Ammon's horn (tissue), 1 donor: ENCODE measurements at regions not wholly inside any gene's neighbourhood (a gene's known extent, or its start where the extent isn't known, plus 50 kb on each side); places are given as distances from the start of the nearest gene placed in this dataset.

Experiments
- DNase-seq: peaks from one replicate; pipeline ENCODE4 v3.0.0-alpha.2; 2016; ENCODE audit warnings: low spot score

GRCh38 chr9:115985657-115986056 lies 167.9 kb upstream of the PAPPA start:
- no peak for DNase-seq

- no peak for DNase-seq
These were observed 167.1 kb upstream of the PAPPA start for GRCh38 chr9:115986508-115986907.

- no peak for DNase-seq
These were observed 164.9 kb upstream of the PAPPA start for GRCh38 chr9:115988701-115989100.

GRCh38 chr9:115989831-115990230 lies 163.8 kb upstream of the PAPPA start:
- no peak for DNase-seq

GRCh38 chr9:115992834-115993233 lies 160.8 kb upstream of the PAPPA start:
- no peak for DNase-seq

GRCh38 chr9:115997923-115998322 lies 155.7 kb upstream of the PAPPA start:
- DNase-seq = no peak

GRCh38 chr9:115998666-115999065 lies 154.9 kb upstream of the PAPPA start:
- DNase-seq = no peak

GRCh38 chr9:115999498-115999897 lies 154.1 kb upstream of the PAPPA start:
- no peak for DNase-seq

- DNase-seq = no peak
These were observed 152.8 kb upstream of the PAPPA start for GRCh38 chr9:116000748-116001329.

GRCh38 chr9:116002181-116002580 lies 151.4 kb upstream of the PAPPA start:
- no peak for DNase-seq

GRCh38 chr9:116002624-116003023 lies 151.0 kb upstream of the PAPPA start:
- DNase-seq = no peak

GRCh38 chr9:116003397-116003796 lies 150.2 kb upstream of the PAPPA start:
- DNase-seq = no peak

GRCh38 chr9:116005205-116005604 lies 148.4 kb upstream of the PAPPA start:
- no peak for DNase-seq

GRCh38 chr9:116007824-116008223 lies 145.8 kb upstream of the PAPPA start:
- no peak for DNase-seq

GRCh38 chr9:116008278-116008677 lies 145.3 kb upstream of the PAPPA start:
- DNase-seq = no peak

GRCh38 chr9:116009420-116009819 lies 144.2 kb upstream of the PAPPA start:
- DNase-seq = no peak

GRCh38 chr9:116015855-116016254 lies 137.7 kb upstream of the PAPPA start:
- no peak for DNase-seq

GRCh38 chr9:116020146-116020545 lies 133.4 kb upstream of the PAPPA start:
- DNase-seq = no peak

- DNase-seq = no peak
These were observed 132.8 kb upstream of the PAPPA start for GRCh38 chr9:116020801-116021200.

GRCh38 chr9:116027096-116027495 lies 126.5 kb upstream of the PAPPA start:
- DNase-seq = no peak

GRCh38 chr9:116027511-116027910 lies 126.1 kb upstream of the PAPPA start:
- peak; percentile 13 for DNase-seq

GRCh38 chr9:116027951-116028350 lies 125.6 kb upstream of the PAPPA start:
- no peak for DNase-seq

GRCh38 chr9:116030517-116030916 lies 123.1 kb upstream of the PAPPA start:
- DNase-seq = no peak

- DNase-seq = no peak
These were observed 120.7 kb upstream of the PAPPA start for GRCh38 chr9:116032683-116033440.
